GM21619 (cell line): ENCODE measurements at regions not wholly inside any gene's neighbourhood (a gene's known extent, or its start where the extent isn't known, plus 50 kb on each side); places are given as distances from the start of the nearest gene placed in this dataset.
"Not testable (repeated sequence)": the region's sequence is repeated elsewhere in the genome, so short reads cannot be mapped to it uniquely, and the experiment has no call there.

Source experiments
- ATAC-seq: cut with Tn5 transposase; IDR thresholded peaks from one replicate; pipeline ENCODE4 v1.9.1; 2021; ENCODE audit not compliant: unreplicated experiment

DNA sequence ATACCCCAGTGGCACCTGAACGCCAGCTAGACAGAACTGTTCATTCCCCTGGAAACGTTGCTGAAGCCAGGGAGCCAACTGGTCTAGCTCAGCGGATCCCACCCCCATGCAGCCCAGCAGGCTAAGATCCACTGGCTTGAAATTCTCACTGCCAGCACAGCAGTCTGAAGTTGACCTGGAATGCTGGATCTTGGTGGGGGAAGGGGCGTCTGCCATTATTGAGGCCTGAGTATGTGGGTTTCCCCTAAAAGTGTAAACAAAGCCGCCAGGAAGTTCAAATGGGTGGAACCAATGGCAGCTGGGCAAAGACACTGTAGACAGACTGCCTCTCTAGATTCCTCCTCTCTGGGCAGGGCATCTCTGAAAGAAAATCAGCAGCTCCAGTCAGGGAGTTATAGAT is 213.0 kb downstream of the NKX6-1 start:
- ATAC-seq = no peak

GRCh38 chr4:84279678-84280077 is 219.4 kb downstream of the NKX6-1 start:
- no peak for ATAC-seq

GRCh38 chr4:84277923-84278322 is 221.2 kb downstream of the NKX6-1 start:
- ATAC-seq = no peak

- no peak for ATAC-seq
Measured at GRCh38 chr4:84276752-84277151, 222.3 kb downstream of the NKX6-1 start.

GRCh38 chr4:84269536-84270044 is 229.5 kb downstream of the NKX6-1 start:
- no peak for ATAC-seq

DNA sequence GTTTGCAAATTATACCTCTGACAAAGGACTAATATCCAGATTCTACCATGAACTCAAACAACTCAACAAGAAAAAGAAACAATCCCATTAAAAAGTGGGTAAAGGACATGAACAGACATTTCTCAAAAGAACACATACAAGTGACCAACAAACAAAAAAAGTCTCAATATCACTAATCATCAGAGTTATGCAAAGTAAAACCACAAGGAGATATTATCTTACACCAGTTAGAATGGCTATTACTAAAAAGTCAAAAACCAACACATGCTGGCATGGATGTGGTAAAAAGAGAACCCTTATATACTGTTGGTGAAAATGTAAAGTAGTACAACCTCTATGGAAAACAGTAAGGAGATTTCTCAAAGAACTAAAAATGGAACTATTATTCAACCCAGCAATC is 234.4 kb downstream of the NKX6-1 start:
- no peak for ATAC-seq

DNA sequence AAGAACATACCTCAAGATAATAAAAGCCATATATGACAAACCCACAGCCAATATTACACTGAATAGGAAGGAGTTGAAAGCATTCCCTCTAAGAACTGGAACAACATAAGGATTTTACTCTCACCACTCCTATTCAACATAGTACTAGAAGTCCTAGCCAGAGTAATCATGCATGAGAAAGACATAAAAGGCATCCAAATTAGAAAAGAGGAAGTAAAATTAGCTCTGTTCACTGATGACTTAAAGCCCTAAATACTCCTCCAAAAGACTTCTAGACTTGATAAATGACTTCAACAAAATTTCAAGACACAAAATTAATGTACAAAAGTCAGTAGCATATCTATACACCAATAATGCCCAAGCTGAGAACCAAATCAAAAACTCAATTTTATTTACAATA is 235.7 kb downstream of the NKX6-1 start:
- ATAC-seq = peak; percentile 42

DNA sequence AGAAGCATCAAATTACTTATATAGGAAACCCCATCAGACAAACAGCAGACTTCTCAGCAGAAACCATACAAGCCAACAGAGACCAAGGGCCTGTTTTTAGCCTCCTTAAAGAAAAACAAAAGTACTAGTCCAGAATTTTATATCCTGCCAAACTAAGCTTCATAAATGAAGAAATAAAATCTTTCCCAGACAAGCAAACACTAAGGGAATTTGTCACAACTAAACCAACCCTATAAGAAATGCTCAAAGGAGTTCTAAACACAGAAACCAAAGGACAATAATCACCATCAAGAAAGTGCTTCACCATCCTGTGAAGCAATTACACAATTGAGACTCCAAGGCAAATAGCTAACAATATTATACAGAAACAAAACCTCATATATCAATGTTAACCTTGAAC is 238.6 kb downstream of the NKX6-1 start:
- ATAC-seq = no peak

DNA sequence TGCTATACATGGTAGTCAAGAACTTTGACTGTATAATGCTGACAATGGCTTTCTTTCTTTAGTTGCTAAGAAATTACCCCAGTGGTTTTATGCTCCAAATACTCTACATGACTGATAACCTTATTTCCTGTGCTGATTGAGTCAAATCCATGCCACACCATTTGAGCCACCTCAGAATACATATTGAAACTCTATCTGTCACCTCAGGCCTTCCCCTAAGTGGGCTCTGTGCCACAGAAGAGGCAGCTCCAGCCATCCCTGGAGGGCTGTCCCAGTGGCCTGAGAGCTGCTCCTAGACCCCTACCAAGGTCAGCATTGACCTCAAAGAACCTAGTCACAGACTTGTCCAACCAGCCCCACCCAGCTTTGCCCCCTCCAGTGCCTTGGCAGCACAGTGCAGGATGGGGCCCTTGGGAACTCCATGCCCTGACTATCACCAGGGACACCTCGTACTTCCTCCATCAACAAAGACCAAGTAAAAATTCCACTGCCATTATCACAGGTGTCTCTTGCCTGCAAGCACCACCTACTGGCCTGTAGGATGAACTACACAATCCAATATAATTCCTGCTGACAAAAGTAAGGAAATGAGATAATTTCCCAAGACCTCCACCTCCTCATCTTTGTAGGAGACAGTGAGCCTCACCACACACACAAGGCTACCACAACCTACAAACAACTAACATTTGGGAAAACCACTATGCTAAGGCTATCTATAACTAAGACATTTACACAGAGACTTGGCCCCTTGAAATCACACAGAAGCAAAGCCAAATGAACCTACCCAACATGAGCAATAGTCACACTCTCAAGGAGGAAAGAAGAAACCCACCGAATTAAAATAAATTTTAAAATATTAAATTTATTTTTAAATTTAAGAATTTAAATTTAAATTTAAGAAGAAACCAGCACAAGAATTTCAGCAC is 239.9 kb downstream of the NKX6-1 start:
- ATAC-seq = peak; percentile 86

- ATAC-seq = no peak
Measured at GRCh38 chr4:84254537-84254936, 244.6 kb downstream of the NKX6-1 start.

- no peak for ATAC-seq
Measured at GRCh38 chr4:84249521-84249920, 249.6 kb downstream of the NKX6-1 start.

DNA sequence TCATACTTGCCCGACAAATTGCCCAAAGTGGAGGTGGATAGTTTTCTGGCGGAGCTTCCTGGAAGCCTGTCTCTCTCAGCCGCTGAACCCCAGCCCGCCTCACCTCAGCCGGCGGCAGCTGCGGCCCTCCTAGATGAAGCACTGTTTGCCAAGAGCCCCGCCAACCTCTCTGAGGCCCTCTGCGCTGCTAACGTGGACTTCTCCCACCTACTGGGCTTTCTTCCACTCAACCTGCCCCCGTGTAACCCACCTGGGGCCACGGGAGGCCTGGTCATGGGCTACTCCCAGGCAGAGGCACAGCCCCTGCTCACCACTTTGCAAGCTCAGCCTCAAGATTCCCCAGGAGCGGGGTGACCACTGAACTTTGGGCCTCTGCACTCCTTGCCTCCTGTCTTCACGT is 254.1 kb downstream of the NKX6-1 start:
- ATAC-seq = not testable (repeated sequence)

GRCh38 chr4:84244346-84244801 is 254.7 kb downstream of the NKX6-1 start:
- ATAC-seq = not testable (repeated sequence)

GRCh38 chr4:84243685-84244084 is 255.4 kb downstream of the NKX6-1 start:
- no peak for ATAC-seq

DNA sequence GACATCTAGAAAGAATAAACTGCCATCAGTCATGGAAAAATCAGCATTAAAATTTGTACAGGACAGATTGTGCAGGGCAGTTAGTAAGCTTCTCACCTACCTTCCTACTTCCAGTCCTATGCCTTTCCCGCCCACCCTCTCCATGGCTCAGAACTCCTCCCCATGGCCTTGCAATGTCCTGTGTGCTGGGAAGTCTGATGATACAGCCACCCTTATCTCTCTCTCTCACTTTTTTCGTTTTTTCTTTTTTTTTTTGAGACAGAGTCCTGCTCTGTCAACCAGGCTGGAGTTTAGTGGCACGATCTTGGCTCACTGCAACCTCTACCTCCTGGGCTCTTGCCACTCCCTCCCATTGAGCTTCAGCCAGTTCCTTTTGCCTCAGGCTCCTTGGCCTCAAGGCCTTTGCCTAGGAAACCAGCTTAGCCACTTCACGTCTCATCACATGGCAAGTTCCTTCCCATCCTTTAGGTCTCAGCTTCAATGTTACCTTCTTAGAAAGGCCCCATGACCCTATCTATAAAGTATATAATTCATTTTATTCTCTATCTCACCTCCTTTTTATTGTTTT is 259.7 kb downstream of the NKX6-1 start:
- ATAC-seq = no peak

DNA sequence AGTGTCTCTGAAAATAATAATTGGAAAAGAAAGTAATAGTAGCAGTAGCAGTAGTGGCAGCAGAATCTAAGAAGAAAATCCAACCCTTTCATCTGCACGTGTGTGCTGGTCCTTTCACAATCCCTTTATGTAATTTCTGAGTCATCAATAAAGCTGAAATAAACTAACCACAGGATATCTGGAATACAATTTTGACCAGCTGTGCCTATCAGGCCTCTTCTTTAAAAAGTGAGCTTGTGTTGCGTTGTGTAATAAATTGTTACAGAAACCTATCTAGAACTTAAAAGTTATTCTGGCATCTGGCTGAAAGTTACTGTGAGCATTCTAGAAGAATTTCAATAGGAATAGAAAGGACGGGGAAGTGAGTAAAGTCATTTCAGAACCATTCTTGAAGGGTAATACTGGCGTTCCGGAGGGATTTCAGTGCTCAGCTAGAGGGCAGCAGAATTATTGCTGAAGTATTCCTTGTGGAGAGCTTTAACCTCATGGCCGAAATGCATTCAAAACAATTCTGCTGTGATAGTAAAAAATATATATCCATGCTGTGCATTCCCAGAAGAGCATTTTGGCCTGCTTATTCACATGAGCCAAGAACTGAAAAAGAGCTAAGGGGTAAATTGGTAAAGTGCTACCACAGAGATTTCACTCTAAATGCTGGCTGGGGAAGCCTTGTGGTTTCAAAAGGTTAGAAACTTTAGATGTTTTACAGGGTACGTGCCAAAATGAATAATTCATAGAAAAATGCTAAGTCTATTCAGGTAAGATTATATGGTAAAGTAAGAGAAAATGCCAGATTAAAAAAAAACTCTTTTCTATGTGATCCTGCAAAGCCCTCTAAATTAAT is 260.6 kb downstream of the NKX6-1 start:
- ATAC-seq = no peak

GRCh38 chr4:84237008-84237407 is 262.1 kb downstream of the NKX6-1 start:
- no peak for ATAC-seq

- peak; percentile 99 for ATAC-seq
Measured at GRCh38 chr4:84235126-84235944, 263.8 kb downstream of the NKX6-1 start.

- ATAC-seq = no peak
Measured at GRCh38 chr4:84232309-84233095, 266.6 kb downstream of the NKX6-1 start.
